ENCODE measurements at regions not wholly inside any gene's neighbourhood (a gene's known extent, or its start where the extent isn't known, plus 50 kb on each side); places are given as distances from the start of the nearest gene placed in this dataset.

DNA sequence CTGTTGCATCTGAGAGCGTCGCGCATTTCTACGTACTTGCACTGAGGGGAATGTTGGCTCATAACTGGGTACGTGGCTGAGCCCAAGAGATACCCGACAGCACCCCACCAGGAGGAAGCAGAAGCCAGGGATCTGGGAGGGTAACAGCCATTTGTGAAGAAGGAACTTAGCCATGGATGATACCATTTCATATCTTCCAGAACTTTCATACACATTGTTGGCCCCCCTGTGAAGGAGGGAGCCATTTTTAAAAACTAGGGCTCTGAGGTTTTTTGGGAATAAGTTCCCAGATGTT, 101.4 kb upstream of the SLC44A1 start:
- Mint-ChIP-seq H3K27me3 (peaks cover 12% of the 10 kb centered on the region), H3K27ac (no peak overlapping the region), H3K36me3 (ENCODE audit: insufficient read depth) (no peaks in the 10 kb centered on the region), H3K9me3 (ENCODE audit: low read depth) (no peaks in the 10 kb centered on the region), H3K4me1 (ENCODE audit: low read depth) (peaks cover 11% of the 10 kb centered on the region), H3K4me3 (ENCODE audit: low read depth) (no peak overlapping the region)
- no peak for DNase-seq (ENCODE audit: low spot score, unreplicated experiment)
- TF ChIP-seq, protein P1, sequence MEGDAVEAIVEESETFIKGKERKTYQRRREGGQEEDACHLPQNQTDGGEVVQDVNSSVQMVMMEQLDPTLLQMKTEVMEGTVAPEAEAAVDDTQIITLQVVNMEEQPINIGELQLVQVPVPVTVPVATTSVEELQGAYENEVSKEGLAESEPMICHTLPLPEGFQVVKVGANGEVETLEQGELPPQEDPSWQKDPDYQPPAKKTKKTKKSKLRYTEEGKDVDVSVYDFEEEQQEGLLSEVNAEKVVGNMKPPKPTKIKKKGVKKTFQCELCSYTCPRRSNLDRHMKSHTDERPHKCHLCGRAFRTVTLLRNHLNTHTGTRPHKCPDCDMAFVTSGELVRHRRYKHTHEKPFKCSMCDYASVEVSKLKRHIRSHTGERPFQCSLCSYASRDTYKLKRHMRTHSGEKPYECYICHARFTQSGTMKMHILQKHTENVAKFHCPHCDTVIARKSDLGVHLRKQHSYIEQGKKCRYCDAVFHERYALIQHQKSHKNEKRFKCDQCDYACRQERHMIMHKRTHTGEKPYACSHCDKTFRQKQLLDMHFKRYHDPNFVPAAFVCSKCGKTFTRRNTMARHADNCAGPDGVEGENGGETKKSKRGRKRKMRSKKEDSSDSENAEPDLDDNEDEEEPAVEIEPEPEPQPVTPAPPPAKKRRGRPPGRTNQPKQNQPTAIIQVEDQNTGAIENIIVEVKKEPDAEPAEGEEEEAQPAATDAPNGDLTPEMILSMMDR (IDR thresholded peaks at IDR 0.05; ENCODE audit: unreplicated experiment), result no peak

DNA sequence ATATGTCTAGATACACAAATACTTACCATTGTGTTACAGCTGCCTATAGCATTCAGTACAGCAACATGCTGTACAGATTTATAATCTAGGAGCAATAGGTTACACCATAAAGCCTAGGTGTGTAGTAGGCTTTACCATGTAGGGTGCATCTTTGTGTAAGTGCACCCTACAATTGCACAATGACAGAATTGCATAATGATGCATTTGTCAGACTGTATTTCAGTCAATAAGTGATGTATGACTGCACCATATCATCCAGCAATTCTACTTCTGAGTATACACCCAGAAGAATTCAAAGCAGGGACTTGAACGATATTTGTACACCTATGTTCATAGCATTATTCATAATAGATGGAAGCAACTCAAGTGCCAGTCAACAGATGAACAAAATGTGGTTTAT, 100.4 kb upstream of the SLC44A1 start:
- DNase-seq (ENCODE audit: low spot score, unreplicated experiment), result no peak
- Mint-ChIP-seq H3K27ac (no peak overlapping the region), H3K4me3 (ENCODE audit: low read depth) (no peak overlapping the region), H3K27me3 (peaks cover 12% of the 10 kb centered on the region), H3K36me3 (ENCODE audit: insufficient read depth) (no peaks in the 10 kb centered on the region), H3K4me1 (ENCODE audit: low read depth) (peaks cover 7% of the 10 kb centered on the region), H3K9me3 (ENCODE audit: low read depth) (no peaks in the 10 kb centered on the region)
- TF ChIP-seq, protein P1 (IDR thresholded peaks at IDR 0.05; ENCODE audit: unreplicated experiment), result no peak

DNA sequence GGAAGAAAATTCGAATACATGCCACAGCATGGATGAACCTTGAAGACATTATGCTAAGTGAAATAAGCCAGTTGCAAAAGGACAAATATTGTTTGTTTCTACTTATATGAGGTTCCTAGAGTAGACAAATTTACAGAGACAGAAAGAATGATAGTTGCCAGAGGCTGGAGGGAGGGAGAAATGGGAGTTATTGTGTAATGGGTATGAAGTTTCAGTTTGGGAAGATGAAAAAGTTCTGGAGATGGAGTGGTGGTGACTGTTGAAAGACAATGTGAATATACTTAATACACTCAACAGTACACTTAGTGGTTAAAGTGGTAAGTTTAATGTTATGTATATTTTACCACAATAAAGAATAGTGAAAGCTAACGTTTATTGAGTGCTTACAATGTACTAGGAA, 99.6 kb upstream of the SLC44A1 start:
- H3K27me3 Mint-ChIP-seq, result peaks cover 12% of the 10 kb centered on the region
- no peaks in the 10 kb centered on the region for H3K36me3 Mint-ChIP-seq (ENCODE audit: insufficient read depth)
- H3K9me3 Mint-ChIP-seq (ENCODE audit: low read depth), result no peaks in the 10 kb centered on the region
- no peak overlapping the region for H3K27ac Mint-ChIP-seq
- TF ChIP-seq, protein P1 (IDR thresholded peaks at IDR 0.05; ENCODE audit: unreplicated experiment), result no peak
- H3K4me3 Mint-ChIP-seq (ENCODE audit: low read depth), result no peak overlapping the region
- no peak for DNase-seq (ENCODE audit: low spot score, unreplicated experiment)
- peaks cover 3% of the 10 kb centered on the region for H3K4me1 Mint-ChIP-seq (ENCODE audit: low read depth)

DNA sequence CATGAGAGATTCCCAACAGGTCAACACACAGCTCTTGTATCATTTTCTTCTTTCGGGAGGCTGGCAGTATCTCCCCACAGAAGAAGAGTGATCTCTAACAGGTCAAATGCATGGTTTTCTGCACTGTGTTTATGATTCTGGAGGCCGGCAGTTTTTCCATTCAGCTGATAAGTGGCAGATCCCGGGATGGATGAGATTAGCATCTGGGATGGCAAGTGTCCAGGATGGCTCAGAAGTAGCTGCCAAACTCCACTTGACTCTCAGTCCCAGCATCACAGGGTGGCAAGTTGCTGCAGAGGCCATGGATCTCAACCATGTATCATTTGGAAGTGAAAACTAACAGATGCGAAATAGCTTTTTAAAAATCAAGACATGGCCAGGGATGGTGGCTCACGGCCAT, 97.8 kb upstream of the SLC44A1 start:
- Mint-ChIP-seq H3K27ac (no peak overlapping the region), H3K36me3 (ENCODE audit: insufficient read depth) (no peaks in the 10 kb centered on the region), H3K4me3 (ENCODE audit: low read depth) (no peak overlapping the region), H3K27me3 (peaks cover 9% of the 10 kb centered on the region), H3K9me3 (ENCODE audit: low read depth) (no peaks in the 10 kb centered on the region), H3K4me1 (ENCODE audit: low read depth) (peaks cover 4% of the 10 kb centered on the region)
- DNase-seq (ENCODE audit: low spot score, unreplicated experiment), result no peak
- TF ChIP-seq, protein P1 (IDR thresholded peaks at IDR 0.05; ENCODE audit: unreplicated experiment), result no peak

DNA sequence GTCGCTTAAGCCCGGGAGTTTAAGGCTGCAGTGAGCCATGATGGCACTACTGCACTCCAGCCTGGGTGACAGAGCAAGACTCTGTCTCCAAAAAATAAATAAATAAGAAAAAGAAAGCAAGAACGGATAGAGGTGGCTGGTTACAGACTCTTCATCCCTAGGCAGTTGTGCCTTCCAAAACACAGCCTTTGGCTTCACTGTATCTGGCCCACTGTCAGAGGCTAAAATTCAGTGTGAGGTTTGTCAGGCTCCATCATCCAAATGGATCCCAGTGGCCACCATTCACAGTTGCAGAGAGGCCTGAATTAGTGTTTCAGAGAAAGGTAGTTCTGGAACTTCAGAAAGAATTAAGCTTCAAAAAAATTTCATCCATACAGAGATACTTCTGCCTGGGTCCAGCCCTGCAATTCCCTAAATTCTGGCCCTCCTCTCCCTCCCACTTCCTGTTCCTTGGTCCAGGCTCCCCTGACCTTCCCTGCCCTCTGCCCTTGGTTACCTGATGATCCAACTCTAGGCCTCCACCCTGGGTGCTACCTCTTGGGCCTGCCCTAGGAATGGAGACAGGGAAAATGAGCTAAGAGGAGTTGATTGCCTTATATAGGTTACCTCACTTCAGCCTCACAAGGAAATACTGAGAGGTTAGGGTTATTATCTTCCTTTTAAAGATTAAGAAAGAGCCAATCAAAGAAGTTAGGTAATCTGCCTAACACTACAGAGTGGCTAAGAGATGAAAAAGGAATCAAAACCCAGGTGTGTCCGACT, 97.2 kb upstream of the SLC44A1 start:
- TF ChIP-seq, protein P1 (IDR thresholded peaks at IDR 0.05; ENCODE audit: unreplicated experiment), result no peak
- peaks cover 9% of the 10 kb centered on the region for H3K27me3 Mint-ChIP-seq
- no peaks in the 10 kb centered on the region for H3K9me3 Mint-ChIP-seq (ENCODE audit: low read depth)
- peaks cover 4% of the 10 kb centered on the region for H3K4me1 Mint-ChIP-seq (ENCODE audit: low read depth)
- DNase-seq (ENCODE audit: low spot score, unreplicated experiment), result no peak
- H3K4me3 Mint-ChIP-seq (ENCODE audit: low read depth), result no peak overlapping the region
- H3K27ac Mint-ChIP-seq, result no peak overlapping the region
- H3K36me3 Mint-ChIP-seq (ENCODE audit: insufficient read depth), result no peaks in the 10 kb centered on the region
